Testis (tissue), 2 donors: ENCODE measurements at regions not wholly inside any gene's neighbourhood (a gene's known extent, or its start where the extent isn't known, plus 50 kb on each side); places are given as distances from the start of the nearest gene placed in this dataset.

Experiments
- CTCF ChIP-seq, 3 experiments: fragments of 450-650 bp in 2 of 3; fragments of 200-600 bp in 1 of 3; sonication (generic) in 1 of 3; IDR thresholded peaks; one replicate each; pipeline ENCODE4 v1.5.1; 2016 to 2019; ENCODE audit warnings: antibody characterized with exemption in 3 of 3, mild to moderate bottlenecking in 2 of 3, moderate library complexity in 1 of 3
- POLR2A ChIP-seq: fragments of 450-650 bp; IDR thresholded peaks from one replicate; pipeline ENCODE4 v1.6.1; 2017; ENCODE audit warnings: antibody characterized with exemption, mild to moderate bottlenecking, moderate library complexity

GRCh38 chr5:174636094-174636493 is 88.3 kb upstream of the MSX2 start:
- TF ChIP-seq CTCF (IDR thresholded peaks at IDR 0.05) (no peak), POLR2A (no peak)
